A673 (cell line): ENCODE measurements at regions not wholly inside any gene's neighbourhood (a gene's known extent, or its start where the extent isn't known, plus 50 kb on each side); places are given as distances from the start of the nearest gene placed in this dataset.

ENCODE experiments used
- BruUV-seq: library from RNA; stranded (reverse); fragments of 400-500 nt; replicated peaks from 2 replicates; lab custom pipeline; 2021; lab: Mats Ljungman, UMichigan
- CTCF ChIA-PET: fragments of 300-600 bp; sonication (Branson Sonifier 250); formaldehyde crosslinking; loops from one replicate; lab custom pipeline; 2022; ENCODE audit warnings: antibody characterized with exemption; lab: Charles Lee
- POLR2A ChIA-PET: fragments of 300-600 bp; sonication (Branson Sonifier 250); formaldehyde crosslinking; loops from one replicate; lab custom pipeline; 2022; ENCODE audit warnings: antibody characterized with exemption; ENCODE audit not compliant: low non-redundant PET; lab: Charles Lee
- DNase-seq: peaks from one replicate; pipeline ENCODE4 v3.0.0-alpha.2; 2015; ENCODE audit warnings: low spot score
- H3K27ac ChIP-seq: fragments of 200-600 bp; sonication (generic); 2 replicates; pipeline ENCODE4 v1.5.1; 2016; ENCODE audit warnings: mixed run types, low read depth, mild to moderate bottlenecking, mixed read lengths, antibody characterized with exemption, low read length; ENCODE audit not compliant: poor library complexity, severe bottlenecking
- H3K27me3 ChIP-seq: fragments of 200-600 bp; sonication (generic); replicated peaks from 2 replicates; pipeline ENCODE4 v1.6.1; 2017; ENCODE audit warnings: mixed run types, low read depth, mild to moderate bottlenecking, mixed read lengths, antibody characterized with exemption, low read length; ENCODE audit not compliant: insufficient read depth, poor library complexity
- H3K36me3 ChIP-seq: fragments of 200-600 bp; sonication (generic); 2 replicates; pipeline ENCODE4 v1.6.1; 2016; ENCODE audit warnings: mixed run types, mild to moderate bottlenecking, mixed read lengths, antibody characterized with exemption, low read length; ENCODE audit not compliant: insufficient read depth, poor library complexity, severe bottlenecking
- H3K4me1 ChIP-seq: fragments of 200-600 bp; sonication (generic); 2 replicates; pipeline ENCODE4 v1.6.1; 2017; ENCODE audit warnings: mixed run types, mild to moderate bottlenecking, mixed read lengths, antibody characterized with exemption, low read length; ENCODE audit not compliant: insufficient read depth, poor library complexity, severe bottlenecking
- H3K4me3 ChIP-seq: fragments of 200-600 bp; sonication (generic); 2 replicates; pipeline ENCODE4 v1.5.1; 2016; ENCODE audit warnings: low read depth, mixed run types, mild to moderate bottlenecking, mixed read lengths, low read length; ENCODE audit not compliant: poor library complexity, severe bottlenecking
- H3K9me3 ChIP-seq: fragments of 200-600 bp; sonication (generic); 2 replicates; pipeline ENCODE4 v1.6.1; 2016; ENCODE audit warnings: mixed run types, low read depth, mild to moderate bottlenecking, mixed read lengths, antibody characterized with exemption, low read length; ENCODE audit not compliant: poor library complexity, severe bottlenecking
- CTCF ChIP-seq: fragments of 300-800, 200-600 bp; sonication (generic); conservative IDR thresholded peaks from 2 replicates; pipeline ENCODE4 v1.5.1; 2017; ENCODE audit warnings: low read depth, mild to moderate bottlenecking, antibody characterized with exemption, low read length, moderate library complexity, mixed read lengths
- EZH2 ChIP-seq: fragments of 200-600 bp; sonication (generic); IDR thresholded peaks from 2 replicates; pipeline ENCODE4 v1.6.1; 2017; ENCODE audit warnings: borderline replicate concordance, low read depth, mild to moderate bottlenecking, mixed read lengths, antibody characterized with exemption, low read length; ENCODE audit not compliant: poor library complexity, severe bottlenecking
- intact Hi-C: fragments of 100-400 bp; cut with micrococcal nuclease; formaldehyde crosslinking; loops from one replicate; pipeline ENCODE4 v1.10.0; 2022; ENCODE audit not compliant: unreplicated experiment

GRCh38 chr11:122271137-122271536, 155.1 kb upstream of the BLID start:
- no peaks in the 10 kb centered on the region for H3K36me3 ChIP-seq
- intact Hi-C loops = no loop called here
- ChIA-PET POLR2A (no interaction called here), CTCF (no interaction called here)
- DNase-seq = no peak
- H3K27ac ChIP-seq = no peak overlapping the region
- no peak overlapping the region for H3K4me3 ChIP-seq
- no peaks in the 10 kb centered on the region for H3K27me3 ChIP-seq
- H3K4me1 ChIP-seq = peaks cover 26% of the 10 kb centered on the region
- H3K9me3 ChIP-seq = no peaks in the 10 kb centered on the region
- TF ChIP-seq EZH2 (no peak), CTCF (no peak)
- BruUV-seq = no TSS peak

GRCh38 chr11:122270535-122270934, 154.5 kb upstream of the BLID start:
- ChIA-PET POLR2A (no interaction called here), CTCF (no interaction called here)
- Histone ChIP-seq H3K27ac (no peak overlapping the region), H3K4me3 (no peak overlapping the region), H3K27me3 (no peaks in the 10 kb centered on the region), H3K36me3 (no peaks in the 10 kb centered on the region), H3K9me3 (no peaks in the 10 kb centered on the region), H3K4me1 (peaks cover 26% of the 10 kb centered on the region)
- BruUV-seq = no TSS peak
- TF ChIP-seq EZH2 = no peak
- no peak for TF ChIP-seq CTCF
- intact Hi-C loops = no loop called here
- no peak for DNase-seq

- no peak overlapping the region for H3K27ac ChIP-seq
- no peaks in the 10 kb centered on the region for H3K27me3 ChIP-seq
- no peaks in the 10 kb centered on the region for H3K9me3 ChIP-seq
- BruUV-seq = no TSS peak
- TF ChIP-seq CTCF (no peak), EZH2 (no peak)
- peaks cover 26% of the 10 kb centered on the region for H3K4me1 ChIP-seq
- DNase-seq = no peak
- CTCF ChIA-PET = no interaction called here
- H3K36me3 ChIP-seq = no peaks in the 10 kb centered on the region
- intact Hi-C loops = no loop called here
- H3K4me3 ChIP-seq = no peak overlapping the region
- POLR2A ChIA-PET = no interaction called here
Measured at GRCh38 chr11:122269824-122270223, 153.8 kb upstream of the BLID start.
